Liver (tissue), 3 donors: ENCODE measurements at regions not wholly inside any gene's neighbourhood (a gene's known extent, or its start where the extent isn't known, plus 50 kb on each side); places are given as distances from the start of the nearest gene placed in this dataset.

ENCODE experiments used
- EGR1 ChIP-seq, 2 donors: IDR thresholded peaks; 2 replicates each; pipeline ENCODE4 v1.6.1; 2016 to 2018; ENCODE audit warnings: antibody characterized with exemption in 2 of 2, low read depth in 2 of 2
- GABPA ChIP-seq, 2 donors: IDR thresholded peaks in 1 of 2; conservative IDR thresholded peaks in 1 of 2; 2 replicates each; pipeline ENCODE4 v1.6.1; 2016; ENCODE audit warnings: antibody characterized with exemption in 2 of 2, mild to moderate bottlenecking in 1 of 2, moderate library complexity in 1 of 2
- JUND ChIP-seq, 2 donors: IDR thresholded peaks; 2 replicates each; pipeline ENCODE4 v1.6.1; 2016; ENCODE audit warnings: antibody characterized with exemption in 2 of 2
- RAD21 ChIP-seq, 2 donors: IDR thresholded peaks; 2 replicates each; pipeline ENCODE4 v1.6.1; 2016; ENCODE audit warnings: antibody characterized with exemption in 2 of 2, mild to moderate bottlenecking in 2 of 2
- SP1 ChIP-seq: IDR thresholded peaks from 2 replicates; pipeline ENCODE4 v1.6.1; 2018; ENCODE audit warnings: antibody characterized with exemption, mild to moderate bottlenecking
- TAF1 ChIP-seq: conservative IDR thresholded peaks from 2 replicates; pipeline ENCODE4 v1.6.1; 2016; ENCODE audit warnings: antibody characterized with exemption, mild to moderate bottlenecking
- YY1 ChIP-seq: IDR thresholded peaks from 2 replicates; pipeline ENCODE4 v1.6.1; 2016; ENCODE audit warnings: antibody characterized with exemption, mild to moderate bottlenecking
- TF ChIP-seq, protein P1 (sequence below): fragments of 150-350 bp; IDR thresholded peaks from 2 replicates; pipeline ENCODE4 v1.5.1; 2017; ENCODE audit warnings: improper control_type of control experiment, low read depth, low read length; ENCODE audit not compliant: missing input control
- TF ChIP-seq, protein P2 (sequence below): IDR thresholded peaks from 2 replicates; pipeline ENCODE4 v1.6.1; 2016; ENCODE audit warnings: antibody characterized with exemption
- TF ChIP-seq, protein P3 (sequence below): IDR thresholded peaks from 2 replicates; pipeline ENCODE4 v1.6.1; 2016; ENCODE audit warnings: antibody characterized with exemption
- TF ChIP-seq, protein P4 (sequence below): IDR thresholded peaks from 2 replicates; pipeline ENCODE4 v1.6.1; 2016; ENCODE audit warnings: antibody characterized with exemption
- TF ChIP-seq, protein P5 (sequence below): IDR thresholded peaks from 2 replicates; pipeline ENCODE4 v1.6.1; 2016; ENCODE audit warnings: antibody characterized with exemption, mild to moderate bottlenecking
- donor health status: healthy.
- donor health status: healthy.

DNA sequence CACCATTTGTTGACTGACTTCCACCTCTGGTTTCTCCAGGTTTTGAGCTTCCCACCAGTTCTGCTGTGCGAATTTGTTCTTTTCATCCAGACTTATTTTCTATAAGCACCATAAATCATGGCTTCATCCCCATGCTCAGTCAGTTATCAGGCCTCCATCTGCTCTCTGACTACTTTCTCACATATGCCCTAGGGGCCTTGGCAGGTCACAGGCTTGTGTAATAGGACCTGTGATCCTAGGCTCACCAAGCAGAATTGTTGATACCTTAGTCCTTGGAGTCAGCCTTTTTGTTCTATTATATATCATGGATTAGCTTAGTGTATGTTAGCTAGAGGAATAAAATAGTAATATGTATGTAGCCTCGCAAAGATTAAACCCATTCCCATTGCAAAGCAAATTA is 284.2 kb upstream of the TANK start:
- no peak for TF ChIP-seq SP1
- TF ChIP-seq YY1, result no peak
- no peak for TF ChIP-seq TAF1
- TF ChIP-seq, protein P1, sequence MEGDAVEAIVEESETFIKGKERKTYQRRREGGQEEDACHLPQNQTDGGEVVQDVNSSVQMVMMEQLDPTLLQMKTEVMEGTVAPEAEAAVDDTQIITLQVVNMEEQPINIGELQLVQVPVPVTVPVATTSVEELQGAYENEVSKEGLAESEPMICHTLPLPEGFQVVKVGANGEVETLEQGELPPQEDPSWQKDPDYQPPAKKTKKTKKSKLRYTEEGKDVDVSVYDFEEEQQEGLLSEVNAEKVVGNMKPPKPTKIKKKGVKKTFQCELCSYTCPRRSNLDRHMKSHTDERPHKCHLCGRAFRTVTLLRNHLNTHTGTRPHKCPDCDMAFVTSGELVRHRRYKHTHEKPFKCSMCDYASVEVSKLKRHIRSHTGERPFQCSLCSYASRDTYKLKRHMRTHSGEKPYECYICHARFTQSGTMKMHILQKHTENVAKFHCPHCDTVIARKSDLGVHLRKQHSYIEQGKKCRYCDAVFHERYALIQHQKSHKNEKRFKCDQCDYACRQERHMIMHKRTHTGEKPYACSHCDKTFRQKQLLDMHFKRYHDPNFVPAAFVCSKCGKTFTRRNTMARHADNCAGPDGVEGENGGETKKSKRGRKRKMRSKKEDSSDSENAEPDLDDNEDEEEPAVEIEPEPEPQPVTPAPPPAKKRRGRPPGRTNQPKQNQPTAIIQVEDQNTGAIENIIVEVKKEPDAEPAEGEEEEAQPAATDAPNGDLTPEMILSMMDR, result no peak
- TF ChIP-seq, protein P2, sequence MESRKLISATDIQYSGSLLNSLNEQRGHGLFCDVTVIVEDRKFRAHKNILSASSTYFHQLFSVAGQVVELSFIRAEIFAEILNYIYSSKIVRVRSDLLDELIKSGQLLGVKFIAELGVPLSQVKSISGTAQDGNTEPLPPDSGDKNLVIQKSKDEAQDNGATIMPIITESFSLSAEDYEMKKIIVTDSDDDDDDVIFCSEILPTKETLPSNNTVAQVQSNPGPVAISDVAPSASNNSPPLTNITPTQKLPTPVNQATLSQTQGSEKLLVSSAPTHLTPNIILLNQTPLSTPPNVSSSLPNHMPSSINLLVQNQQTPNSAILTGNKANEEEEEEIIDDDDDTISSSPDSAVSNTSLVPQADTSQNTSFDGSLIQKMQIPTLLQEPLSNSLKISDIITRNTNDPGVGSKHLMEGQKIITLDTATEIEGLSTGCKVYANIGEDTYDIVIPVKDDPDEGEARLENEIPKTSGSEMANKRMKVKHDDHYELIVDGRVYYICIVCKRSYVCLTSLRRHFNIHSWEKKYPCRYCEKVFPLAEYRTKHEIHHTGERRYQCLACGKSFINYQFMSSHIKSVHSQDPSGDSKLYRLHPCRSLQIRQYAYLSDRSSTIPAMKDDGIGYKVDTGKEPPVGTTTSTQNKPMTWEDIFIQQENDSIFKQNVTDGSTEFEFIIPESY, result no peak
- TF ChIP-seq, protein P3, sequence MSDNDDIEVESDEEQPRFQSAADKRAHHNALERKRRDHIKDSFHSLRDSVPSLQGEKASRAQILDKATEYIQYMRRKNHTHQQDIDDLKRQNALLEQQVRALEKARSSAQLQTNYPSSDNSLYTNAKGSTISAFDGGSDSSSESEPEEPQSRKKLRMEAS, result no peak
- no peak for TF ChIP-seq RAD21 (IDR thresholded peaks at IDR 0.05)
- no peak for TF ChIP-seq GABPA (IDR thresholded peaks at IDR 0.05 in 1 of 2, conservative IDR thresholded peaks at IDR 0.05 in 1 of 2)
- no peak for TF ChIP-seq JUND (IDR thresholded peaks at IDR 0.05)
- TF ChIP-seq, protein P4, sequence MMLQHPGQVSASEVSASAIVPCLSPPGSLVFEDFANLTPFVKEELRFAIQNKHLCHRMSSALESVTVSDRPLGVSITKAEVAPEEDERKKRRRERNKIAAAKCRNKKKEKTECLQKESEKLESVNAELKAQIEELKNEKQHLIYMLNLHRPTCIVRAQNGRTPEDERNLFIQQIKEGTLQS, result no peak
- TF ChIP-seq EGR1 (IDR thresholded peaks at IDR 0.05; ENCODE audit: low read depth in 2 of 2), result no peak
- TF ChIP-seq, protein P5, sequence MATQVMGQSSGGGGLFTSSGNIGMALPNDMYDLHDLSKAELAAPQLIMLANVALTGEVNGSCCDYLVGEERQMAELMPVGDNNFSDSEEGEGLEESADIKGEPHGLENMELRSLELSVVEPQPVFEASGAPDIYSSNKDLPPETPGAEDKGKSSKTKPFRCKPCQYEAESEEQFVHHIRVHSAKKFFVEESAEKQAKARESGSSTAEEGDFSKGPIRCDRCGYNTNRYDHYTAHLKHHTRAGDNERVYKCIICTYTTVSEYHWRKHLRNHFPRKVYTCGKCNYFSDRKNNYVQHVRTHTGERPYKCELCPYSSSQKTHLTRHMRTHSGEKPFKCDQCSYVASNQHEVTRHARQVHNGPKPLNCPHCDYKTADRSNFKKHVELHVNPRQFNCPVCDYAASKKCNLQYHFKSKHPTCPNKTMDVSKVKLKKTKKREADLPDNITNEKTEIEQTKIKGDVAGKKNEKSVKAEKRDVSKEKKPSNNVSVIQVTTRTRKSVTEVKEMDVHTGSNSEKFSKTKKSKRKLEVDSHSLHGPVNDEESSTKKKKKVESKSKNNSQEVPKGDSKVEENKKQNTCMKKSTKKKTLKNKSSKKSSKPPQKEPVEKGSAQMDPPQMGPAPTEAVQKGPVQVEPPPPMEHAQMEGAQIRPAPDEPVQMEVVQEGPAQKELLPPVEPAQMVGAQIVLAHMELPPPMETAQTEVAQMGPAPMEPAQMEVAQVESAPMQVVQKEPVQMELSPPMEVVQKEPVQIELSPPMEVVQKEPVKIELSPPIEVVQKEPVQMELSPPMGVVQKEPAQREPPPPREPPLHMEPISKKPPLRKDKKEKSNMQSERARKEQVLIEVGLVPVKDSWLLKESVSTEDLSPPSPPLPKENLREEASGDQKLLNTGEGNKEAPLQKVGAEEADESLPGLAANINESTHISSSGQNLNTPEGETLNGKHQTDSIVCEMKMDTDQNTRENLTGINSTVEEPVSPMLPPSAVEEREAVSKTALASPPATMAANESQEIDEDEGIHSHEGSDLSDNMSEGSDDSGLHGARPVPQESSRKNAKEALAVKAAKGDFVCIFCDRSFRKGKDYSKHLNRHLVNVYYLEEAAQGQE, result no peak
